K562 (cell line): ENCODE measurements at regions not wholly inside any gene's neighbourhood (a gene's known extent, or its start where the extent isn't known, plus 50 kb on each side); places are given as distances from the start of the nearest gene placed in this dataset.

ENCODE experiments used
- BRF1 ChIP-seq: IDR thresholded peaks from 3 replicates; pipeline ENCODE4 v1.6.1; 2011; ENCODE audit warnings: borderline replicate concordance, mild to moderate bottlenecking; ENCODE audit not compliant: insufficient read length; ENCODE audit errors: extremely low read depth
- EZH2 ChIP-seq: IDR thresholded peaks from 2 replicates; pipeline ENCODE4 v1.6.1; 2012; ENCODE audit warnings: low read depth, mild to moderate bottlenecking, inconsistent platforms, low read length, borderline replicate concordance
- NFATC3 ChIP-seq: fragments of 450-650 bp; IDR thresholded peaks from 2 replicates; pipeline ENCODE4 v1.6.1; 2017; ENCODE audit warnings: mild to moderate bottlenecking
- TF ChIP-seq, protein P1 (sequence below), 3 experiments: IDR thresholded peaks in 2 of 3; conservative IDR thresholded peaks in 1 of 3; 2 replicates each; pipeline ENCODE4 v1.5.1; 2011 to 2012; ENCODE audit warnings: low read length in 3 of 3, mild to moderate bottlenecking in 3 of 3, control low read depth in 2 of 3, improper control_type of control experiment in 1 of 3, inconsistent platforms in 1 of 3, low read depth in 1 of 3, mixed read lengths in 1 of 3, moderate library complexity in 1 of 3; ENCODE audit not compliant: insufficient read depth in 2 of 3
- TF ChIP-seq, protein P2 (sequence below): sonication (generic); formaldehyde crosslinking; IDR thresholded peaks from 2 replicates; pipeline ENCODE4 v1.8.0; 2023; ENCODE audit warnings: missing genetic modification reagents, mild to moderate bottlenecking, borderline replicate concordance

DNA sequence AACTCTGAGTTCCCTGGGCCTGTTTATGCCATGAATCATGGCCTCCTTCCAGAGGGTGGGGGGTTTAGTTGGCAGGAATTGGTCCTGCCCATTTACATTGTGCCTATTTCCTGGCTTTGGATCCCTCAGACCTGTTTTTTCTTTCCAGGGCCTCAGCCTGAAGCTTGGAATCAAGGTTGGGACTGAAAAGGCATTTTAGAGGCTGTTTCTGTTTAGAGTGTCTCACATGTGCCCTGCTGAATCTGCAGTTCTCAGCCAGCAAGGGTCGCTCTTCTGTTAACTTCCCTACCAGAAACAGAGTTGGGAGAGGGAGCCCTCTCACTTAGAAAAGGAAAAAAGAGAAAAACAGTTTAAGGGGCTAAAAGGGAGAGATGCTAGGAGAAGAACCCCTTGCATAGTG lies 191.1 kb downstream of the PTPRC start:
- no peak for TF ChIP-seq EZH2
- TF ChIP-seq, protein P1, sequence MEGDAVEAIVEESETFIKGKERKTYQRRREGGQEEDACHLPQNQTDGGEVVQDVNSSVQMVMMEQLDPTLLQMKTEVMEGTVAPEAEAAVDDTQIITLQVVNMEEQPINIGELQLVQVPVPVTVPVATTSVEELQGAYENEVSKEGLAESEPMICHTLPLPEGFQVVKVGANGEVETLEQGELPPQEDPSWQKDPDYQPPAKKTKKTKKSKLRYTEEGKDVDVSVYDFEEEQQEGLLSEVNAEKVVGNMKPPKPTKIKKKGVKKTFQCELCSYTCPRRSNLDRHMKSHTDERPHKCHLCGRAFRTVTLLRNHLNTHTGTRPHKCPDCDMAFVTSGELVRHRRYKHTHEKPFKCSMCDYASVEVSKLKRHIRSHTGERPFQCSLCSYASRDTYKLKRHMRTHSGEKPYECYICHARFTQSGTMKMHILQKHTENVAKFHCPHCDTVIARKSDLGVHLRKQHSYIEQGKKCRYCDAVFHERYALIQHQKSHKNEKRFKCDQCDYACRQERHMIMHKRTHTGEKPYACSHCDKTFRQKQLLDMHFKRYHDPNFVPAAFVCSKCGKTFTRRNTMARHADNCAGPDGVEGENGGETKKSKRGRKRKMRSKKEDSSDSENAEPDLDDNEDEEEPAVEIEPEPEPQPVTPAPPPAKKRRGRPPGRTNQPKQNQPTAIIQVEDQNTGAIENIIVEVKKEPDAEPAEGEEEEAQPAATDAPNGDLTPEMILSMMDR (IDR thresholded peaks at IDR 0.05 in 2 of 3, conservative IDR thresholded peaks at IDR 0.05 in 1 of 3; ENCODE audit: insufficient read depth in 2 of 3, low read depth in 1 of 3, low read length in 3 of 3), result peak in 1 of 3 experiments; percentile 20; a peak in 1 of 6 replicates
- no peak for TF ChIP-seq NFATC3
- TF ChIP-seq, protein P2, sequence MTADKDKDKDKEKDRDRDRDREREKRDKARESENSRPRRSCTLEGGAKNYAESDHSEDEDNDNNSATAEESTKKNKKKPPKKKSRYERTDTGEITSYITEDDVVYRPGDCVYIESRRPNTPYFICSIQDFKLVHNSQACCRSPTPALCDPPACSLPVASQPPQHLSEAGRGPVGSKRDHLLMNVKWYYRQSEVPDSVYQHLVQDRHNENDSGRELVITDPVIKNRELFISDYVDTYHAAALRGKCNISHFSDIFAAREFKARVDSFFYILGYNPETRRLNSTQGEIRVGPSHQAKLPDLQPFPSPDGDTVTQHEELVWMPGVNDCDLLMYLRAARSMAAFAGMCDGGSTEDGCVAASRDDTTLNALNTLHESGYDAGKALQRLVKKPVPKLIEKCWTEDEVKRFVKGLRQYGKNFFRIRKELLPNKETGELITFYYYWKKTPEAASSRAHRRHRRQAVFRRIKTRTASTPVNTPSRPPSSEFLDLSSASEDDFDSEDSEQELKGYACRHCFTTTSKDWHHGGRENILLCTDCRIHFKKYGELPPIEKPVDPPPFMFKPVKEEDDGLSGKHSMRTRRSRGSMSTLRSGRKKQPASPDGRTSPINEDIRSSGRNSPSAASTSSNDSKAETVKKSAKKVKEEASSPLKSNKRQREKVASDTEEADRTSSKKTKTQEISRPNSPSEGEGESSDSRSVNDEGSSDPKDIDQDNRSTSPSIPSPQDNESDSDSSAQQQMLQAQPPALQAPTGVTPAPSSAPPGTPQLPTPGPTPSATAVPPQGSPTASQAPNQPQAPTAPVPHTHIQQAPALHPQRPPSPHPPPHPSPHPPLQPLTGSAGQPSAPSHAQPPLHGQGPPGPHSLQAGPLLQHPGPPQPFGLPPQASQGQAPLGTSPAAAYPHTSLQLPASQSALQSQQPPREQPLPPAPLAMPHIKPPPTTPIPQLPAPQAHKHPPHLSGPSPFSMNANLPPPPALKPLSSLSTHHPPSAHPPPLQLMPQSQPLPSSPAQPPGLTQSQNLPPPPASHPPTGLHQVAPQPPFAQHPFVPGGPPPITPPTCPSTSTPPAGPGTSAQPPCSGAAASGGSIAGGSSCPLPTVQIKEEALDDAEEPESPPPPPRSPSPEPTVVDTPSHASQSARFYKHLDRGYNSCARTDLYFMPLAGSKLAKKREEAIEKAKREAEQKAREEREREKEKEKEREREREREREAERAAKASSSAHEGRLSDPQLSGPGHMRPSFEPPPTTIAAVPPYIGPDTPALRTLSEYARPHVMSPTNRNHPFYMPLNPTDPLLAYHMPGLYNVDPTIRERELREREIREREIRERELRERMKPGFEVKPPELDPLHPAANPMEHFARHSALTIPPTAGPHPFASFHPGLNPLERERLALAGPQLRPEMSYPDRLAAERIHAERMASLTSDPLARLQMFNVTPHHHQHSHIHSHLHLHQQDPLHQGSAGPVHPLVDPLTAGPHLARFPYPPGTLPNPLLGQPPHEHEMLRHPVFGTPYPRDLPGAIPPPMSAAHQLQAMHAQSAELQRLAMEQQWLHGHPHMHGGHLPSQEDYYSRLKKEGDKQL (CRISPR knock-in tag), result no peak
- TF ChIP-seq BRF1, result no peak
